T-helper 9 cell (primary cell): ENCODE measurements at regions not wholly inside any gene's neighbourhood (a gene's known extent, or its start where the extent isn't known, plus 50 kb on each side); places are given as distances from the start of the nearest gene placed in this dataset.
"Not testable (repeated sequence)": the region's sequence is repeated elsewhere in the genome, so short reads cannot be mapped to it uniquely, and the experiment has no call there.

Experiments
- DNase-seq: peaks from one replicate; pipeline ENCODE4 v3.0.0-alpha.2; 2020

- DNase-seq = not testable (repeated sequence)
Measured at GRCh38 chr1:8227674-8228073, 90.2 kb upstream of the SLC45A1 start.

- no peak for DNase-seq
Measured at GRCh38 chr1:8226747-8227146, 91.2 kb upstream of the SLC45A1 start.

GRCh38 chr1:8226024-8226423 is 91.9 kb upstream of the SLC45A1 start:
- DNase-seq = not testable (repeated sequence)

DNA sequence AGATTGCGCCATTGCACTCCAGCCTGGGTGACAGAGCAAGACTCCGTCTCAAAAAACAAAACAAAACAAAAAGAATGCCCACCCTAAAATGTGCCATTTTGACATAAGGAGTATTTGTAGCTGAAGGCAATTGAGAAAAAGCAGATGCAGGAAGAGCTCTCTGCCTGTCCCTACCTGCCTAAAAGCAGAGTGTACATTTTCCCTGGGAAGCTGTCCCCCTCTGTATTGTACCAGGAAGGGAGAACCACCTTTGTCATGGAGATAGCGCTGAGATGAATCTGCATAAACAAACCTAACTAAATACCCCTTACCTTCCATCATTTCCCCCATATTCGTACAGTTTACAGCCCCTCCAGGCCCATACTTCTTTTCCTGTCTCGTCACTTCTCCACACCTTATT is 94.4 kb upstream of the SLC45A1 start:
- DNase-seq = no peak

DNA sequence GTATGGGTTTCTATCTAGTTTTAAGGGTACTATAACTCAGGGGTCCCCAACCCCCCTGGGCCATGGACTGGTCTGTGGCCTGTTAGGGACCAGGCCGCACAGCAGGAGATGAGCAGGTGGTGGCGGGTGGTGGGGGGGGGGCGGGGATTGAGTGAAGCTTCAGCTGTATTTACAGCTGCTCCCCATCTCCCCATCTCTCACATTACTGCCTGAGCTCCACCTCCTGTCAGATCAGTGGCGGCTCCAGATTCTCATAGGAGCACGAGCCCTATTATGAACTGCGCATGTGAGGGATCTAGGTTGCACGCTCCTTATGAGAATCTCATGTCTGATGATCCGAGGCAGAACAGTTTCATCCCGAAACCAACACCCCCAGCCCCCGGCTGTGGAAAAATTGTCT is 95.1 kb upstream of the SLC45A1 start:
- no peak for DNase-seq

- no peak for DNase-seq
Measured at GRCh38 chr1:8219530-8219929, 98.4 kb upstream of the SLC45A1 start.

- DNase-seq = no peak
Measured at GRCh38 chr1:8218351-8219092, 99.4 kb upstream of the SLC45A1 start.

DNA sequence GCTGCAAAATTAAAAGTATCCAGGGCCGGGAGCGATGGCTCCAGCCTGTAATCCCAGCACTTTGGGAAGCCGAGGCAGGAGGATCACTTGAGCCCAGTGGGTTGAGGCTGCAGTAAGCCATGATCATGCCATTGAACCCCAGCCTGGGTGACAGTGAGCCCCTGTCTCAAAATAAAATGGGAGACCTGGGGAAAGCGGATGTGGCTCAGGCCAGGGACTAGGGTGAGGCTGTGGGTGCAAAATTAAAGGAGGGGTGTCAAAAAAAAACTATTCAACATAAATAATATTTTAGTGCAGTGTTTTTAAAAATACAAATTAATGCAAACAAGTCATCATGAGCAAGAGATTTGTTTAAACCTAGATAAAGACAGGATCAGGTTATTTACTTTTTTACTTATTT is 100.1 kb upstream of the SLC45A1 start:
- DNase-seq = no peak

GRCh38 chr1:8217011-8217711 is 100.8 kb upstream of the SLC45A1 start:
- DNase-seq = no peak

- no peak for DNase-seq
Measured at GRCh38 chr1:8216005-8216404, 101.9 kb upstream of the SLC45A1 start.

DNA sequence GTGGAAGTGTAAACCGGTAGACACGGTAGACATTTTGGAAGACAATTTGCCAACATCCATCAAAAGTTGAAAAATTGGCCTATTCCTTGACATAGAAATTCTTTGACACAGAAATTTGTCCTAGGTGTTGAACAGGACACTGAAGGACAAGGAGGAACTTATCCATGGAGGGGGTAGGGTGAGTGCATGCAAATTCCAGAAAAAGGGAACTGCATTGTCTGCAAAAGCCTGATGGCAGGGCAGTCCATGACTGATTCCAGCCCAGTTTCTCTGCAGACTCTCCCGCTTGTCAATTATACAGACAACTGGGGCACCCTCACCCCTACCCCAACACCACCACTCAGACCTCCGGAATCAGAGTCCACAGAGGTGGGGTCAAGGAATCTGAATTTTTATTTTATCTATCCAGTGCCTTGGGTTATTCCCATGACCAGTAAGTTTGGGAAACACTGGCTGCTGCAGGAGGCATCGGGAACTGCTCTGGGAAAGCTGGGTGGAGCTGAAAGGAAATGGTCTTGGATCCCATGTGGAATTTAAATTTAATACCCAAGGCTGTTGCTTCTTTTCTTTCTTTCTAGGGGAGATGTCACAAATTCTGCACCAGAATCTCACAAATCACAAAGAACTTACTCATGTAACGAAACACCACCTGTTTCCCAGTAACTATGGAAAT is 103.3 kb upstream of the SLC45A1 start:
- DNase-seq = no peak

DNA sequence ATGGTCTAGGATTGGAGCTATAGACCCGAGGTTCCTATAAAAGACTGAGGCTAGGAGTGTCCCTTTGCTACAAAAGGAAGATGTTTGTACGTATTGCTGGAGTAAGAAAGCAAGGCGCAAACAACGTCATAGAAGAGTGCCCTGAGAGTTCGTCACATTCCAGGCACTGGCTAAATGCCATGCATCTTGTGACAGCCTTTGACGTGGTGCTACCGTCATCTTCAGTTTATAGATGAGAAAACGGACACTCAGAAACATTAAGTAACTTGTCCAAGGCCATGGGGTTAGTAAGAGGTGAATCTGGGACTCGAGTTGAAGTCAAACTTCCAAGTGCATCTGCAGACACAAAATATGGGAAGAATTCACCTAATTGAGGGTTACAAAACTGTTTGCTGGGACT is 104.2 kb upstream of the SLC45A1 start:
- DNase-seq = no peak

DNA sequence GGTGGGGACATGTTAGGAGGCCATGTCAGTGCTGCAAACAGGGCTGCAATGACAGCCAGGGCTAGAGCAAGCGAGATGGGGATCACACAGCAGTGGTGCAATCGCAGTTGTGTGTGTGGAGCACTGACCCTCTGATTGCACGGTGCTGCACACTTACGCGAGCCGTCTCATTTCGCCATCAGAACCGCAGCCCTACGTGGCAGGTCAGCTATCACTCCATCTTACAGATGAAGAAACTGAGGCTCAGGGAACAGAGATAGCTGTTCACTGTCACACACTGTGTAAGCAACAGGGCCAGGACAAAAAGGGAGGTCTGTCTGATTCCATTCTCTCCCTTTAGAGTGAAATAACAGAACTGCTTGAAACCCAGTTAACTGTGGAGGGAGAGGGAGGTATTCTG is 104.8 kb upstream of the SLC45A1 start:
- DNase-seq = no peak

DNA sequence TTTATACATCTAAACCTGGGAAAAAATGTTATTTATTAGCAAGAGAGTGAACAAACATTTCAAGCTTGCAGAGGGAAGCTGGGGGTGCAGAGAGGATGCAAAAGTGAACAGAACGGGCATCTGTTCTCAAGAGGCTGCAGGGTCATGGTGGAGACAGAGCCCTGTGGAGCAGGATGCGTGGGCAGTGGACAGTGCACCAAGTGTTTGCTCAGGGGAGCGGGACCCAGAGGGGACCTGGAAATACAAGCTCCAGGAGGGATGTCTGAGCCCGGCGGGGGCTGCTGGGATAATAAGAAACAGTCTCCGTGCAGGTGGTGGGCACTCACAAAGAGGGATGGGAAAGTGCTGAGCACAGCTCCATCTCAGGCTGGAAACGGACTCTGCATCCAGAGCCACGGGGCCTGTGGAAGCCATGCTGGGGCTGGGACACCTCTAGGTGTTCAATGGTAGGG is 105.3 kb upstream of the SLC45A1 start:
- no peak for DNase-seq

DNA sequence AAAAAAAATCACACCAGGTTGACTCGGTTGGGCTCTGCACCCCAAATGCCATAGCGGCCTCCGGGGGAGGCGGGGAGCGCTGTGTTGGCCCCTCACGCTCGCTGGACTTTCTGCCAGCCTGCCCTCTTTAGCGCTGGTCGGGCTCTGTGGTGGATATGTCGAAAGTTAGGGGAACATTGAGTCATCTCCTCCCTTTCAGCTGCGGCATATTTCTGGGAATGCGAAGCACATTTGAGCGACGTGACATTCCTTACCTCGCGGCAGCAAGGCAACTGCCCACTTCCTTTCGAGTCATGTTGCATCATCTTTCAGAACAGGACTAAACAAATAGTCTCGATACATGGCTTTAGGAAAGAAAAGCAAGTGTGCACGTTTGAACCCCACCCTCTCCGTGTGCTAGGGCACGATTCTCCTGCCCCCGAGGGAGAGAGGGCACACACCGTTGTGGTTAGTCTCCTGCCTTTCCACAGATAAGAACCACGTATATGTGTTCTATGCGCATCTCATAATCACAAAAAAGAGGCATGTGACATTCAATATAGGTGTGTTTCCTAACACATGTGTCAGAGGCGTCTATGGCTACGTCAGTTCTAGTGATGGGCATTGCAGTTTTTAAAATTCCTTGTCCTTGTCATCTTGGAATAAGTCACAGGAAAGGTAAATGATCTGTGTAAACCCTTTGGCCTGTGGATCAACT is 105.9 kb upstream of the SLC45A1 start:
- DNase-seq = no peak

DNA sequence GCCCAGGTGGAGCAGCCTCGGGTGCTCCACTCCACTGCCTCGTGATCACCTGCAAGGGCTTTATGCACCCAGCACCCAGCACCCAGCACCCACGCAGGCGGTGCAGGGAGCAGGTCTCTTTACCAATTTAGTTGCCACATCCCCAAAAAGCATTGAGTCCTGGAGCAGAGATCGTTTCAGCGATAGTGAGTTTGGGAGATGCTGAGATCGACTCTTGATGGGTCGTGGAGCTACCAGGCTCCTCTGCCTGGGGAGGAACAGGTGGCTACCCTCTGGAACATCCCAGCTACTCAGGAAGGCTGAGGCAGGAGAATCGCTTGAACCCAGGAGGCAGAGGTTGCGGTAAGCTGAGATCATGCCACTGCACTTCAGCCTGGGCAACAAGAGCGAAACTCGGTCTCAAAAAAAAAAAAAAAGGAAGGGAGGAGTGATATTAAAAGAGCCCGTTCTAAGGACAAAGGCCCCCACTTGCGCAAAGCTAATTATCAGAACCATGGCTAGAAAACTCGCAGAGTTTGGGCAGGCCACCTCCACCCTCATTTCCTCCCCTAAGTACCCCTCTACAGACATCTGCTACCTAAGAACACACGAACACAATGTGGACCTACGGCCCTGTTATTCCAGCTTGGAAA is 106.5 kb upstream of the SLC45A1 start:
- DNase-seq = no peak

DNA sequence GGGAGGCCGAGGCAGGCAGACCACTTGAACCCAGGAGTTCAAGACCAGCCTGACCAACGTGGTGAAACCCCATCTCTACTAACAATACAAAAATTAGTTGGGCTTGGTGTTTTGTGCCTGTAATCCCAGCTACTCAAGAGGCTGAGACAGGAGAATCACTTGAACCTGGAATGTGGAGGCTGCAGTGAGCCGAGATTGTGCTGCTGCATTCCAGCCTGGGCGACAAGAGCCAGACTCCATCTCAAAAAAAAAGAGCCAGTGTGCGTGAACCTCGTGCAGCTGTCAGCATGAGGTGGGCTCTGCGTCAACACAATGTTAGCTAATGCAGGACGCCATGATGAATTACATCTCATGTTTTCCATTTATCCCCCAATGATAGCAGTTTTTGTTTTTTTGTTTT is 110.7 kb upstream of the SLC45A1 start:
- DNase-seq = no peak

GRCh38 chr1:8206391-8206790 is 111.5 kb upstream of the SLC45A1 start:
- no peak for DNase-seq

DNA sequence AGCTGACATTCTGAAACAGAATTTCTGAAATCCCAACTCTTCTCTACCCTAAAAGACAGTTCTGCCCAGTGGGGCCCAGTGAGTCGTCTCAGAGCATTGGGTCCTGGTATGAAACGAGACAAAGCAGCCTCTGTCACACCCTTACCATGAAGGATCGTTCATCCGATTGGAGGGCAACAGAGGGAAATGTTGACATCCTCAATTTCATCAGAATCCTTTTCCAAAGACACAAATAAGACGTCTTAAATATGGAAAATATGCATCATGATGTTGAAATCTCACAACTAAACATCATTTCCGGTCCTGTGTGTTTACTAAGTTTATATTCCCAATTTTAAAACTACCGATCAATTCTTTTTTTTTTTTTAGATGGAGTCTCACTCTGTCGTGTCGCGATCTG is 112.1 kb upstream of the SLC45A1 start:
- no peak for DNase-seq

DNA sequence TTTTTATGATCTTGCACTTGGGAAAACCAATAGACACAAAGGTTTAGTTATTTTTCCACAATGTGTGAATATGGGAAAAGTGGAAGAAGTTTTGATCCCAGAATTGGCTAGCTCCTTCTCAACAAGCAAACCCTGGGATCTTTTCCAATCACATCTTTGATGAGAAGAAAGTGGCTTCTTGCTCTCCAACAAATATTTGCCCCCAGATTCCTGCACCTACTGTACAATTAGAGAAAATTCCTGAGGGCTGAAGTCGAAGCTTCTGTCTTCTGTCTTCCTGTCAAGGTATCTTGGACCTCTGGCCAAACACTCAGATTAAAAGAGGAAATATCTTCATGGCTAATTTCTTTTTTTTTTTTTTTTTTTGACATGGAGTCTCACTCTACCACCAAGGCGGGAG is 113.1 kb upstream of the SLC45A1 start:
- no peak for DNase-seq

DNA sequence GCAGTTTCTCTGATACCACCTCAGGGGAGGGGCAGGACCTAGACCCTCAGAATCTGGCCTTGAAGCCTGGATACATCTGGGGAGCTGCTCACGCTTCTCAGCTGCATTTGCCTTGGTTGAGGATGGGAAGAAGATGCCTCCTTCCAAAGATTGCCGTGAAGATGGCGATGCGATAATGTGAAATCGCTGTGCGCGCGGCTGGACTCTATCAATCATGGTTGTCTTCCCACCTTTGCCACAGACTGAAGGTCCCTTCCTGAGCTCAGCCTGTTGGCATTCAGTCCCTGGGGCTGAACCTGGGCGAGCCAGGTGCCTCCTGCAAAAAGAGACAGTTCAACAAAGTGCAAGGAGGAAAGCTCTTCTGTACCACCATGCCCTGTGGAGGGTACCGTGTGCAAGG is 114.4 kb upstream of the SLC45A1 start:
- DNase-seq = no peak

GRCh38 chr1:8203056-8203455 is 114.9 kb upstream of the SLC45A1 start:
- DNase-seq = no peak
